ENCODE measurements at regions not wholly inside any gene's neighbourhood (a gene's known extent, or its start where the extent isn't known, plus 50 kb on each side); places are given as distances from the start of the nearest gene placed in this dataset.

DNA sequence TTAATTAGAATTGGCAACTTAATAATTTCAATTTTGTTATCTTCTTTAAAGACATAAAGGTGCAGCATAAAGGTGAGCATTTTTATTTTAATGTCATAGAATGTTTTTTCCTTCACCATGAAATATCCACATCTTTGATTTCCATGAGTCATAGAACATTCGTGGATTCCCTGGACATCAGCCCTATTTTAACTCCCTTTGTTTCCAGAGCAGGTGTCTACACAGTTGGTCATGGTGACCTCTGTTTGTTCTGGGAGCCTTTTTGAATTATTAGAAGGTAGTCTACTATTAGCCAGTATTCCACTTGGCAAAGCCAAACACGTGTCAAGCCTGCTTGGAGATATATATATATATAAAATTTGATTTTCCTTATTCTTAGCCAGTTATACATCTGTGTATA lies 572.9 kb downstream of the LTN1 start:
- H3K9me3 Mint-ChIP-seq: no peaks in the 10 kb centered on the region
- no peak for DNase-seq
- TF ChIP-seq CTCF (IDR thresholded peaks at IDR 0.05): no peak
- H3K4me1 Mint-ChIP-seq: no peaks in the 10 kb centered on the region
- no peak overlapping the region for H3K27ac Mint-ChIP-seq
- no peaks in the 10 kb centered on the region for H3K27me3 Mint-ChIP-seq (ENCODE audit: low read depth, poor library complexity)
- no peak overlapping the region for H3K4me3 Mint-ChIP-seq
- H3K36me3 Mint-ChIP-seq (ENCODE audit: low read depth): no peaks in the 10 kb centered on the region

- Mint-ChIP-seq H3K4me1 (no peaks in the 10 kb centered on the region), H3K36me3 (ENCODE audit: low read depth) (no peaks in the 10 kb centered on the region), H3K4me3 (no peak overlapping the region), H3K27ac (no peak overlapping the region), H3K27me3 (ENCODE audit: low read depth, poor library complexity) (no peaks in the 10 kb centered on the region), H3K9me3 (no peaks in the 10 kb centered on the region)
- TF ChIP-seq CTCF (IDR thresholded peaks at IDR 0.05): no peak
- no peak for DNase-seq
Observed at GRCh38 chr21:28418726-28419514, 573.8 kb downstream of the LTN1 start.

DNA sequence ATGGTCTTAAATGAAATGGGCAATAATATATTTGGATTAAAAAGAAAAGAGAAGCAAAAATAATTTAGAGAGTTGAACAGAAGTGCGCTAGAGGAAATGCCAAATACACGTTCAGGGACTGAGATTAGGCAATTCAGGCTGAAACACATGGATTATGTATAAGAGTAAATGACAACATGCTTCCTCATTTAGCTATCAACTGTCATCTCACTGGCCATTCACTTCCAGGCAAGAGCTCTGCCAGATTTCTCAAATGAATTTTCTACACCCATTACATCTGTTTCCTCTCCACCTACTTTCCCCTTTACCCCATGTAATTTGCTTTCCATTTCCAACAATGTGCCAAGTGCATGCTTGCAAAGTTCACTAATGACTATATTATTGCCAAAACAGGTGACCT lies 582.4 kb downstream of the LTN1 start:
- no peaks in the 10 kb centered on the region for H3K36me3 Mint-ChIP-seq (ENCODE audit: low read depth)
- no peaks in the 10 kb centered on the region for H3K4me1 Mint-ChIP-seq
- DNase-seq: no peak
- H3K27ac Mint-ChIP-seq: no peak overlapping the region
- no peaks in the 10 kb centered on the region for H3K27me3 Mint-ChIP-seq (ENCODE audit: low read depth, poor library complexity)
- H3K9me3 Mint-ChIP-seq: no peaks in the 10 kb centered on the region
- no peak overlapping the region for H3K4me3 Mint-ChIP-seq
- TF ChIP-seq CTCF (IDR thresholded peaks at IDR 0.05): no peak

- Mint-ChIP-seq H3K4me1 (no peaks in the 10 kb centered on the region), H3K9me3 (peaks cover 11% of the 10 kb centered on the region), H3K27ac (no peak overlapping the region), H3K36me3 (ENCODE audit: low read depth) (no peaks in the 10 kb centered on the region), H3K27me3 (ENCODE audit: low read depth, poor library complexity) (no peaks in the 10 kb centered on the region), H3K4me3 (no peak overlapping the region)
- TF ChIP-seq CTCF (IDR thresholded peaks at IDR 0.05): no peak
- no peak for DNase-seq
Observed at GRCh38 chr21:28402616-28402989, 590.1 kb downstream of the LTN1 start.

DNA sequence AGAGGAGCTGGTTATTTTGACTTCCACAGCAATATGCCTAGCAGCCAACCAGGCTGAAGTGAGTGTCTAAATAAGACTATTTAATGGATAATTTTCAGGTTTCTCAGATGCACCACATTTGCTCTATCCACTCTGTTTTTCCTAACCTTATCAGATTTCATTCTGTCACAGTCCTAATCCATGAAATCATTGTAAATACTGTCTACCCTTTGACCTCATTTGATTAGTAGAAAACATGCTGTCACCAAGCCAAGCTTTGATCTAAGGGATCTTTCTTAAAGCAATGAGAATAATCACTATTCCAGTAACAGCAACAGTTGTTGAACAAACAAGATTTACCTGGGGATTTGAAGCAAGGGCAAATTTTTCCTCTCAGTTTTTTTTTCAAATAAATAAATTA lies 595.6 kb downstream of the LTN1 start:
- no peaks in the 10 kb centered on the region for H3K36me3 Mint-ChIP-seq (ENCODE audit: low read depth)
- H3K27me3 Mint-ChIP-seq (ENCODE audit: low read depth, poor library complexity): no peaks in the 10 kb centered on the region
- DNase-seq: no peak
- no peak overlapping the region for H3K4me3 Mint-ChIP-seq
- peaks cover 26% of the 10 kb centered on the region for H3K9me3 Mint-ChIP-seq
- no peaks in the 10 kb centered on the region for H3K4me1 Mint-ChIP-seq
- no peak for TF ChIP-seq CTCF (IDR thresholded peaks at IDR 0.05)
- H3K27ac Mint-ChIP-seq: no peak overlapping the region

- Mint-ChIP-seq H3K36me3 (ENCODE audit: low read depth) (no peaks in the 10 kb centered on the region), H3K27me3 (ENCODE audit: low read depth, poor library complexity) (no peaks in the 10 kb centered on the region), H3K4me1 (no peaks in the 10 kb centered on the region), H3K9me3 (peaks cover 26% of the 10 kb centered on the region), H3K27ac (no peak overlapping the region), H3K4me3 (no peak overlapping the region)
- no peak for TF ChIP-seq CTCF (IDR thresholded peaks at IDR 0.05)
- no peak for DNase-seq
Observed at GRCh38 chr21:28396421-28396820, 596.3 kb downstream of the LTN1 start.

Measured in nephron progenitor cell (in vitro differentiated cells).